HG03025 (cell line): ENCODE measurements at regions not wholly inside any gene's neighbourhood (a gene's known extent, or its start where the extent isn't known, plus 50 kb on each side); places are given as distances from the start of the nearest gene placed in this dataset.

Experiments used
- ATAC-seq: cut with Tn5 transposase; IDR thresholded peaks from one replicate; pipeline ENCODE4 v1.9.1; 2021; ENCODE audit warnings: mild to moderate bottlenecking, moderate library complexity; ENCODE audit not compliant: unreplicated experiment, low FRiP score

DNA sequence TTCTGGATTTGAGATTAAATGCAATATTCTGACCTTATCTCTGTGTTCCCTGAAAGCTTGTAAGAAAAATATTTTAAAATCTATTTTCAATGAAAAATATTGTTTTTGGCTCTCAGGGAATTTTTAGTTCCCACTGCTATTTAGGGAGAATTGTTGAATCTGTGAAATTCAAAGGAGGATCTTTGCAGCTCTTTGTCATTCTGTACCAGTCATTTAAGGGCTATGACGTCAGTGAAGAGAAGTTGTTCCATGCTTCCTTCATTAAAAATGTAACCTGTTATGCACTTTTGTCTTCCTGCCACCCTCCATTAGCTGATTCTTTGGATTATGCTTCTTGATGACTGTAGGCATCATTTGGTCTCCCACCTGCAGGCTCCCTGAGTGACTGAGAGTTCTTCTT is 427.8 kb upstream of the C2CD4B start:
- no peak for ATAC-seq

DNA sequence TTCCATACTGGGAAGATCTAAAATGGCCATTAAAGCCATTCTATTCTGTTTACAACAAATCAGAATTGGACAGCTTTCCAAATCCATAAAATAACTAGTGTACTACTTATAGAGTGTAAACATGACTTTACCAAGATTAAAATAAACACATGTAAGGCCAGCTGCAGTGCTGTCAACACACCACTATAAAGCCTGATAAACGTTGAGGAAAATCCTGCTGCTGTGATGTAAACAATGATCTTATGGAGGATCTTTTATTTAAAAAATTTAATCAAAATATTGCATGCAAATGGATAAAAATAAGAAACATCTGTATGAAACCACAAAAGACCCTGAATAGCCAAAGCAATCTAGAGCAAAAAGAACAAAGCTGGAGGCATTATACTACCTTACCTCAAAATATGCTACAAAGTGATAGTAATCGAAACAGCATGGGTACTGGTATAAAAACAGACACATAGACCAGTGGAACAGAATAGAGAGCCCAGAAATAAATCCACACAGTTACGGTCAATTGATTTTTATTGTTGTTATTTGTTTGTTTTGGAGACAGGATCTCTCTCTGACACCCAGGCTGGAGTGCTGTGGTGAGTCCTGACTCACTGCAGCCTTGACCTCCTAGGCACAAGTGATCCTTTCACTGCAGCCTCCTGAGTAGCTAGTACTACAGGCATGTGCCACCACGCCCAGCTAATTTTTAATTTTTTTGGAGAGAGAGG is 428.8 kb upstream of the C2CD4B start:
- no peak for ATAC-seq

DNA sequence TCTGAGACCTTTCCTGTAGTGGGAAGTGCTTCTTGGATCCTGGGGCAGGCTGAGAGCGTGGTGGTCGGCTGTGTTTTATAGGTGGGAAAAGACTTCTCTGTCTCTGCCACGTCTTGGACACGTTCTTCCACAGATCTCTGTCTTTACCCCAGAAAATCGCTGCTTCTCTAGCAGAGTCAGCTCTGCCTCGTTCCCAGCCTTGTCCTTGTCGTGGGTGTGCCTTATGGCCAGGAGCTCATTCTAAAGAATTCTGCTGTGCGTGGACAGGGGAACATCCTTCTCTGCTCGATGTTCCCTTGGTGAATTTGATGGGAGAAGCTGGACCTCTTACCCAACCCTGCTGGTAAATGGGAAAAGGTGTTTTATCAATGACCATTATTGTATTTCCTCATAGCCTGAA is 433.1 kb upstream of the C2CD4B start:
- ATAC-seq = no peak

DNA sequence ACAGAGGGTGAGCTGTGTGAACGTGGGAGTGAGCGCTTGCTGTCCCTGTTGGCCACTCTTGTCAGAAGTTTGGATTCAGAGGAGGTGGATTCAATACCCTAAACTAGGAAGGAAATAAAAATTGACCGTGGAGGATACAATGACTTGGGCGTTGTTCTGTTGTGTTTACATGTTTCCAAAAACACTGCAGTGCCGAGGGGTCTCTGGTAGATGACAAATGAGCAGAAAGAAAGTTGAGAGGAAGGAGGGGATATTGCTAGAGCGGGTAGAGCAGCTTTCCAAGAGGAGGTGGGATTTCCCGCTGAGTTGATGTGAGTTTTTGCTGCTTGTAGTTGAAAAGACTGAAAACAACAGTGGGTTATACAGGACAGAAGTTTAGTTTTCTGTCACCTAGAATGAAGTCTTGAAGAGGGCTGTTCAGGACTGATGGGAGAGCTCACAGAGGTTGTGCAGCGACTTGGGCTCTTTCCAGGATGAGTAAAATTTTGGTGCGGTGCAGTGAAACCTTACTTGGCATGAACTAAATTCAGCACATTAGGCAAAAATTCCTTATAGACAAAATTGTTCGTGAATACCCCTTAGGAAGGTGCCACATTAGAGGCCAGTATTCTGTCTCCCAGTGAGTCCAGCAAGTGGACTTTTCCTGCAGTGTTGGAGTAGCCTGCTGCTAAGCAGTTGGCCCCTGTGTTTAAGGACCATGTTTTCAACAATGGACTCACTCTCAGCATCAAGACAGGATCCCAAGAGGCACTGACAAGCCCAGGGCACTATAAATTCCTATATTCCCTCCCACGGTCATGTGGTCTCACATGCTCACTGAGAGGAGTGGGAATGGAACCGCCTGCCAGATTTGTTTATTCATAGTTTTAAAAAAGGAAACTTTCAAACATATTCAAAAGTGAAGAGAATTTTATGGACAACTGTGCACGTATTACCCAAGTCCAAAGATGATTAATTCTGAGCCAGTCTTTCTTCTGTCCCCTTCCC is 435.0 kb upstream of the C2CD4B start:
- no peak for ATAC-seq

DNA sequence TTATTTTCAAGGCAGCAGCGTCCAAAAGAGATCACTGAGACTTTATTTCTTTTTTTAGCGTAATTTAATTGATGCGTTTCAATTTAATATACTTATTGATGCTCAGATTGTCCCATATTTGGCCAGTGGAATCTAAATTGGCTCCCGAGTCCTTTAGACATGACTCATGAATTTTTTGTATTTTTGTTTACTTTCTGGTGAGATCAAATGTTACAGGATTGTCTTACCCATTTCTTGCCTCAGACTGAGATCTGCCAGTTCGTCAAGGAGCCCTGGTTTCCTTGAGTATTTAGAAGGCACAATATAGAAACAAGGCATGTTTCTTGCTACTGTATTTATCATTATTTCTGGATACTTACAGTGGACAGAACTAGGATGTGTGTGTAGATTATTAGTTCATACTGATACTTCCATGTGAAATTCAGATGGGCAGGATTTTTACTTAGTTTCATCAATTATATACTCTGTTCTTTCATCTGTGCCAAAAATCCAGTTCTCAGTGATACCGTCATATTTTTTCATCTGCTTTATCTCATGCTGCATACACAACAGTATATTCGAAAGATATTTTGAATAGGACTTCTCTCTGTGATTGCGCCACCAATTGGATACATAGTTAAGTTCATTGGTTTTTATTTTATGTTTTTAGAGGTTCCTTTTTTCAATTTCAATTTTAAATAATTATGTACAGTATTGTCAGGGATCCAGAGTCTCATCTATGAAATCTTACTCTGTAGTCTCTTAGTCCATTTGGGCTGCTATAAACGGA is 436.9 kb upstream of the C2CD4B start:
- ATAC-seq = no peak

DNA sequence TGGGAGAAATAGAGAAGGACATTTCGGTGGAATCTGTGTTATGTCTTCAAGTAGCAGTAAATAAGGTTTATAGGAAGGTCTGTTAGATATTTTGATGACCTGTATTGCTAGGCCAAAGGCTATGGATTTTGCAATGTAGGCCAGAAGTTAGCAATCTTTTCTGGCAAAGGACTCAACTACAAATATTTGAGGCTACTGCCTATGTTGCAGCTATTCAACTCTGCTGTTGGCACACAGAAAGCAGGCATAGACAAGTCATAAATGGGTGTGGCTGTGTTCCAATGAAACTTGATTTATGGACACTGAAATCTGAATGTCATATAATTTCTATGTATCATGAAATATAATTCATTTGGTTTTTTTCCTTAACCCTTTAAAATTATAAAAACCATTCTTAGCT is 438.7 kb upstream of the C2CD4B start:
- ATAC-seq = no peak

DNA sequence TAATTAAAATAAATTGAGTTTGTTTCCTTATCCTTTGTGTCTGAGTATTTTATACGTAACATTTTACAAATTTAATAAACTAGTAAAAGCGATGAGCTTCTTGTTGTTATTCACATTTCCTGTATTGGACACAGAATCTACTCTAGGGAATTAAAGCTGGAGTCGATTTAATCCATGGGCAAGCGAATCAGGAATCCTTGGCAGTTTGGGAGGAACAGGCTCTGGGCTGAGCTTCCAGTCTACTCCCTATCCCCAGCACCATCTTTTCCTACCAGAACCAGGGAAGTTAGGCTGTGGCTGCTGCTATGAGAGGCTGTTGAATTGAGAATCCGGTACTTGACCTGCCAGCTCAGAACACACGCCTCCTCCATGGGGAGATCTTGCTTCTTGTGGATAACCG is 437.3 kb upstream of the TPM1 start:
- no peak for ATAC-seq

DNA sequence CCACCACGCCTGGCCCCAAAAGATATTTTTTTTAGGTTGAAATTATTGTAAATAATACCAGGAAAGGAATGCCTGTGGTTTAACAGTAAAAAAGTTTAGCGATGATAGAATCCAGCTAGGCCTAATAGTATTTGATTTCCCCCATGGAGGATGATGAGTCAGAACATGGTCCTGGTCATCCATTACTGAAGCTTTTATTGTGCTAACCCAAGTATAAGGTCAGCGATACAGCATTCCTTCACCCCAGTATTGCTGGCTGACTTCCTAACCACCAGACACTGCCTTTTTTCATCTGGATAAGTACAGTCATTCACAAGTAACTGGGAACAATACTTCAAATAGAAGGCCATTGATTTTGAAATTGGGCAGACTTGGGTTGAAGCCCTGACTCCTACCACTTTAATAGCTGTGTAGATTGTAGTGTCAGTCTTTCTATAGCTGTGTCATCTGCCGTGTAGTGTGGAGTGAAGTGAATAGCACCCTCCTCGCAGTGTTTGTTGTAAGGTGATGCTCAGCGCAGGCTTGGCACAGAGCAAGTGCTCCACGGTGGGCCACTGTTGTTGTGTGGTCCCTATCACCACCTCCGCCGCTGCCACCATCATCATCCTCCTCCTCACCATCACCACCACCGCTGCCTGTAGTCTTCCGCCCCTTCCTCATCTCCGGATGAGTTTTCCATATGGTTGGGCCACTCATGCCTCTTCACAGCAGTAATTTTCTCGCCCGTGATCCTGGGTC is 436.0 kb upstream of the TPM1 start:
- ATAC-seq = no peak

DNA sequence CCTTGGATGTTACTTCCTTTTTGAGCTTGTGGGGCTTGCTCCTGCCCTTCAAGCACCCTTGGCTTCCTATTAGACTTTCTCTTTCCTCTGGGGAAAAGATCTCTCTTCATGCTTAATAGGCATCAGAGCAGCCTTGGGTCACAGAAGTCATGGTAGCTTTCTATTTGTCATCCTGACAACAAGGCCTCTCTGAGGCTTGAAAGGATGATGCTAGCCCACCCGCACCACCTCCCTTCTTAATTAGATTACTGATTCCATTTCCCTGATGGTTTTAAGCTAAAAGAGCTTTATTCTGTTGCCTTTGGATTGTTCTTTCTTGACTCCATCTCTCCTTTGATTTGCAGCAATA is 435.5 kb upstream of the TPM1 start:
- no peak for ATAC-seq

DNA sequence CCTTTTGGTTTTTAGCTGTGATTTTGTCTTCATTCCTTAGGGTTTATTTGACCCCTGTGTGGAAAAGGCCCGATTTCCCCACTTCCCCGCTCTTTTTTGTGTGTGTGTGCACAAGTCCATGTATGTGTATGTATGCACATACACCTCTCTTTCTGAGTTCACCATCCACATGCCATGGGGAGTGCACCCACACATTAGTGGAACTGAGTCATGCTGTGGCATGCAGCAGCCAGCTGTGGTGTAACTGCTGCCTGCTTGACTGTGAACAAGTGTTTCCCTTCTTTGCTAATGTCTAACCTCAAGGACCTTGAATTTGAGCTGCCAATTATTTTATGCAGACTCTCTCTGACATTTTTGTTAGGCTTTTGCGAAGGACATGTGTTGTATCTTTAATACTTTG is 434.9 kb upstream of the TPM1 start:
- no peak for ATAC-seq

DNA sequence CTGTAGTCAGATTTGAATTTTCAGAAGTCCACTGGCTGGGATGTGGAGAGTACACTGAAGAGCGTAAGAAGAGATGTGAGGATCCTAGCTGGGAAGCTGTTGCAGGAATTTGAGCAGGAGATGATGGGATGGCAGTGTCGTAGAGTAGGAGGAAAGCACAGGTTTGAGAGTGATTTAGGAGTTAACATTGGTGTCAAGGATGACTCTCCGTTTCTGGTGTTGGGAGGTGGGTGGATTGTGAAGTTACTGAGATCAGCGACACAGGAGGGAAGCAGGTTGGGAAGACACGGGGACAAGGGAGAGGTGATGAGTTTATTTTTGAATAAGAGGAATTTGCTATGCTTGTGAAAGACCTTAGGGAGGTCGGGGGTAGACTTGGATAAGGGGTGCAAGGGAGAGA is 434.2 kb upstream of the TPM1 start:
- no peak for ATAC-seq

DNA sequence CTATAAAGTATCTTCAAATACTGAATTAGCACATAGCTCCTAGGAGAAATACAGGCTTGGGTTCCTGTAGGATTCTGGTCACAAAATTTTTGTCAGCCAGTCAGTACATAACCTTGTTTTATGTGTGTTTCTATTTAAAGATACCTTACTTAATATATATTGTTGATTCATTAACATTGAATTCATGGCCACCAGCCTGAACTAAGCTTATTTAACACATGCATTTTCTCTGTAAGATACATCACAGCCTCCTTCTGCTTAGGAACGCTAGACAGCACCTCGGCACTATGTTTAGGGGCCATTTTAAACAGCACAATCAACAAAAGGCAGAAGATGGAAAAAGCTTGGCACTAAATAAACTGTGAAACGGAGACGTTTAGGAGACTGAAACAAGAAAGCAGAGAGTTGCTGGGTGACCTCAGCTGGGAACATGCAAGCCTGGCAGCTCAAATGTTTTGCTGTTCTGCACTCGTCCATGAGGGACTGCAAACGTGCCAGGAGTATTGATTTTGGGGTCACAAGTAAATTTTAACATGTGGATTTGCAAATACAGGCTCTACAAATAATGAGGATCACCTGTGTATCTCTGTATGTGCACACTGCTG is 432.2 kb upstream of the TPM1 start:
- no peak for ATAC-seq

DNA sequence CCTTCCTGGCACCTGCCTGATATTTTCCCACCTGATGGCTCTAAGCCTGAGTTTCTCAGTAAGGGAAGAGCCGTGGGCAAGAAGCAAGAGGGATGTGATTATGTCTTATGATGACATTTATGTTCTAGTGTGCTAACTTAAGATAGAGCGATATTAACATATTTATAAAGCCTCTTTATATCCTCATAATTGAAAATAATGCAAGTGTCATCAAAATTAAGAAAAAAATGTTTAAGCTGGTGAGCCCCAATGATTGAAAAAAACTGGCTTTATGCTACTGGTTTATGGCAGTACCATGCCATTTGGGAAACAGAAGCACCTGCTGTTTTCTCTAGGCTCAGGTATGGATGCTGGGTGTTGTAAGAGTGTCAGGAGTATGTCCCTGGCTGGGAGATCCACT is 431.5 kb upstream of the TPM1 start:
- no peak for ATAC-seq

DNA sequence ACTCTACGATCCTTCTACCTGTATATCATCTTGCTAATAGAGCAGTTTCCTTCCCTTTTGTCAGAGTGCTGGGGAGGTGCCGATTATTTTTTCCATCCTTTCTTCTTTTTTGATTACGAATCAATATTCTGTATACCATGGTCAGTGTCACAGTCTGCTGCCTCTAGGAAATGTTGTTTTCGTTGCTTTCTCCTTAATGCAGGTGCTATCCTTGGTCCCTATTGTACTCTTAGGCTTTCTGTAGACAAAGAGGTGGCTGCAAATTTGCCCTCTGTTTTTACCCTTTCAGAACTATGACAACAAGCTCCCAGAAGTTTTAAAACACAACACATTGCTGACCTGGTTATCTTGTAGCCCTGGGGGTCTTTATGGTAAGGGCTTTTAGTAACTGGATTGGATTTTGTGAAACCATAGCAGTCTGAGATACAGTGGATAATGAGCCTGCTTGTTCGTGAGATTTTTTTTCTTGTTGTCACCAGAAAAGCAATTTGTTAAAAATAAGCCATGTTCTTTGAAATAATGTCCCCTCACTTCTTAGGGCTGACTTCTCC is 430.3 kb upstream of the TPM1 start:
- ATAC-seq = no peak

DNA sequence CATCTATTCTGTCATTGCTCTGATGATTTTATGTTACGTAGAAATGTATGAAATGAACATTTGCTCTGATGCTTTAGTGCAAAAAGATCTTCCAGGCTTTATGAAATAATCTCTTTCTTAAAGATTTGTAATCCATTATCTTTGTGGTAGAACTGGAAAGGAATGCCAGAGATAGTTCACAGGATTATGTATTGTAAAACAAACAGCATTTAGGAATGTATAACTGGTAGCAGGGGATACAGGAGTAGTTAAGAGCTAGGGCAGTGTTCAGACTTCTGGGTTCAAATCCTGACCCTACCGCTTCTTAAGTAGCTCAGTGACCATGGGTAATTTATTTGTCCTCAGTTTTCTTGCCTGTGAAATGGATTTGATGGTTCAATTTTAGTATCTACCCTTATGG is 429.8 kb upstream of the TPM1 start:
- no peak for ATAC-seq

DNA sequence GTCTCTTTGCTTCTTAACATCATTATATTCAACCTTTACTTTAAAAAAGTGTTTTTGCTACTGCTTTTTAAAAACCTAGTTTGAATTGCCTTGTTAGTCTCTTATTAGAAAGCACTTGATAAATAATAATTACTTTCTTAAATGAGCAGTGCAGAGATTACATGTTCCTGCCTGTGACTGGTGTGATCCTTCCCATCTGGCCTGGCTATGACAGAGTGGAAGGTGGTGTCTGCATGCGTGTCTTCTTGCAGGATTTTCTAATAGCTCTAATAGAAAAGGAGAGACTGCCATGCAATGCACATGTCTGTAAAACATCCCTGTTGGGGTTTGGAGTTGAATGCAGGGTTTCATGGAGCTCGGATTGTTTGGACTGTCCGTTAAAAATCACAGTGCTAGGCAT is 425.8 kb upstream of the TPM1 start:
- ATAC-seq = no peak

DNA sequence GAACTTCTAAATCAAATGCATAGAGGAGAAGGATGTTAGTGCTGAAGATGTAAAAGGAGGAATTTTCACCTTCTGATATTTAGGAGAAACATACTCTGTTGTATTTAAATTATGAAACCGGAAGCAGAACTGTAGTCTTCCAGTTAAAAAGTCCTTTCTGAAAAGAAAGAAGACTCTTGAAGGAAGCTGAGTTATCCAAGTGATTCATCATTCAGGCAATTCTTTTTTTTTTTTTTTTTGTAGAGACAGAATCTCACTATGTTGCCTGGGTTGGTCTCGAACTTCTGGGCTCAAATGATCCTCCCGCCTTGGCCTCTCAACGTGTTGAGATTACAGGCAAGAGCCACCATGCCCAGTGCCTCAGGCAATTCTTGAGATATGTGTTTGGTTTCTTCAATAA is 424.8 kb upstream of the TPM1 start:
- ATAC-seq = no peak

DNA sequence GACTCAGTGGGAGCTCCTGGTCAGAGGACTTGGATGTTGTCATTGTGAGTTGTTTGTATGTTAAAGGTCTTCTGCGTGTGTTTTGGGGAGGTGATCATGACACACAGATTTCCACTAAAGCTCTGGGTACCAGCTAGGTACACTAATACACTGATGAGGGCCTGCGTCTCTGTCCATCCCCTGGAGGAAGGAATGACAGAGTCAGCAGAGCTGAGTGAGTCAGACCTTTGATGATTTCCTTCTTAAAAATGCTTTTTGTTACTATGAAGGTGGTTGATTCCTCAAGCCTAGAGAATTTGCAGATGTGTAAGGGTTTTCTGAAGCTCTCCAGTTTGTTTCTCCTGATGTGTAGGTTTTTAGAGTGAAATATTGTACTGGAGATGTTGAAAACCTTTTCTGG is 424.1 kb upstream of the TPM1 start:
- ATAC-seq = no peak

DNA sequence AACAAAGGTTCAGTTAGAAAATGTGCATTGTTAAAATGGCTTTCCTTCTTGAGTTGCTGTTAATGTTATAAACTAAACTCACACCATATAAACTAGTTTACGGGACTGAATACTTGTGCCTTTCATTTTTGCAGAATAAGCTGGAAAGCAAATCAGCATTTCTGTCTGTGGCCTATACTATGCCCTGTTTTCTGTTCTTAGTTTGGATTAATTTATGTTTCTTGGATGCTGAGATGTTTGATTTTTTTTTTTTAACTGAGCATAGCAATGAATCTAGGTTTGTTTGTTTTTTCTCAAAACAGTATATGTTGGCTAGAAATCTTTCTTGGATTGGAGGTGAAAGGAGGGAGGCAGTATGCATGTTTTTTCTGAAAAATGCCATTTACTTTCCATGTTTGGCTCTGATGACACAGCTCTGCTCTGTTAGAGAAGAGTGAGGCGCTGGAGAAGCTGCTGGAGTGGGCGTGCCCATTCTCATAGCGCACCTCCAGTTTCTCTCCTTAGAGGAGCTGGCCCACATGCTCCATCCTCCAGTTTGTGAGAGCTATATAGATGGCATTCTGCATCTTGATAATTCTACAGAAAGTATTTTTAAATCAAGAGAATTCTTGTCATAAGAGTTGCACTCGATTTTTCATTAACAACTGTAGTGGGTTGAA is 423.6 kb upstream of the TPM1 start:
- ATAC-seq = no peak
